Stimulated activated CD8-positive, alpha-beta memory T cell treated with anti-CD3 and anti-CD28 coated beads, Interleukin-15, amount 100 ng/mL, for 24 hours (primary cell): ENCODE measurements at regions not wholly inside any gene's neighbourhood (a gene's known extent, or its start where the extent isn't known, plus 50 kb on each side); places are given as distances from the start of the nearest gene placed in this dataset.

Source experiments
- DNase-seq: peaks from one replicate; pipeline ENCODE4 v3.0.0-alpha.2; 2020; ENCODE audit warnings: low read depth

- no peak for DNase-seq
Observed at GRCh38 chr13:107331359-107331758, 763.4 kb upstream of the ARGLU1 start.

- no peak for DNase-seq
Observed at GRCh38 chr13:107330484-107330883, 762.5 kb upstream of the ARGLU1 start.

- no peak for DNase-seq
Observed at GRCh38 chr13:107329991-107330390, 762.1 kb upstream of the ARGLU1 start.

- DNase-seq, result no peak
Observed at GRCh38 chr13:107324416-107325204, 756.7 kb upstream of the ARGLU1 start.

GRCh38 chr13:107322228-107322627 is 754.3 kb upstream of the ARGLU1 start:
- no peak for DNase-seq

GRCh38 chr13:107305178-107305577 is 737.2 kb upstream of the ARGLU1 start:
- no peak for DNase-seq

- DNase-seq, result no peak
Observed at GRCh38 chr13:107301724-107302374, 733.9 kb upstream of the ARGLU1 start.

- no peak for DNase-seq
Observed at GRCh38 chr13:107299717-107300116, 731.8 kb upstream of the ARGLU1 start.

- no peak for DNase-seq
Observed at GRCh38 chr13:107296804-107297203, 728.9 kb upstream of the ARGLU1 start.

- no peak for DNase-seq
Observed at GRCh38 chr13:107295416-107296140, 727.6 kb upstream of the ARGLU1 start.

- no peak for DNase-seq
Observed at GRCh38 chr13:107293924-107294323, 726.0 kb upstream of the ARGLU1 start.

GRCh38 chr13:107291875-107292274 is 723.9 kb upstream of the ARGLU1 start:
- no peak for DNase-seq

- DNase-seq, result no peak
Observed at GRCh38 chr13:107289540-107289939, 721.6 kb upstream of the ARGLU1 start.

GRCh38 chr13:107284173-107284572 is 716.2 kb upstream of the ARGLU1 start:
- DNase-seq, result no peak

- DNase-seq, result no peak
Observed at GRCh38 chr13:107277911-107278310, 710.0 kb upstream of the ARGLU1 start.

GRCh38 chr13:107276936-107277335 is 709.0 kb upstream of the ARGLU1 start:
- no peak for DNase-seq

GRCh38 chr13:107275945-107276614 is 708.1 kb upstream of the ARGLU1 start:
- no peak for DNase-seq

GRCh38 chr13:107275312-107275711 is 707.4 kb upstream of the ARGLU1 start:
- DNase-seq, result no peak

- no peak for DNase-seq
Observed at GRCh38 chr13:107271227-107271626, 703.3 kb upstream of the ARGLU1 start.

- DNase-seq, result no peak
Observed at GRCh38 chr13:107266657-107267056, 698.7 kb upstream of the ARGLU1 start.

GRCh38 chr13:107258599-107259187 is 690.8 kb upstream of the ARGLU1 start:
- no peak for DNase-seq

- no peak for DNase-seq
Observed at GRCh38 chr13:107254392-107254791, 686.5 kb upstream of the ARGLU1 start.
